ENCODE measurements at regions not wholly inside any gene's neighbourhood (a gene's known extent, or its start where the extent isn't known, plus 50 kb on each side); places are given as distances from the start of the nearest gene placed in this dataset.

DNA sequence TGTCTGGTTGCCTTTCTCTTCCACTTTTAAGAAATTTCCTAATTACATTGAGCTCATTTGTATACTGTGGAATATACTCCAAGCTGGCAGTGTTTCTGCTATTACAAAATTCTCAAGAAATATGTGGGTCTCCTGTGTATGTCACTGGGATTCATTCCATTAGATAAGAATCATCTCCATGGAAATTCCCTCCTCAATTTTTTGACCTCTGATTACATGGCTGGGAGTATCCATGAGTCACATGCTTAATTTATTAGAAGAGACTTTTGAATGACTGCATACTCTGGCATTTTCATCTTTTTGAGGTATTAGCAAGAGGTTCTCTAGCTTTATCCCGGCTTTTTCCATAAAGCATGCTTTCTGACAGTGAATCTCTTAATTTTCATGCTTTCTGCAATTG, 665.5 kb upstream of the CNTNAP5 start:
- TF ChIP-seq, protein P1, sequence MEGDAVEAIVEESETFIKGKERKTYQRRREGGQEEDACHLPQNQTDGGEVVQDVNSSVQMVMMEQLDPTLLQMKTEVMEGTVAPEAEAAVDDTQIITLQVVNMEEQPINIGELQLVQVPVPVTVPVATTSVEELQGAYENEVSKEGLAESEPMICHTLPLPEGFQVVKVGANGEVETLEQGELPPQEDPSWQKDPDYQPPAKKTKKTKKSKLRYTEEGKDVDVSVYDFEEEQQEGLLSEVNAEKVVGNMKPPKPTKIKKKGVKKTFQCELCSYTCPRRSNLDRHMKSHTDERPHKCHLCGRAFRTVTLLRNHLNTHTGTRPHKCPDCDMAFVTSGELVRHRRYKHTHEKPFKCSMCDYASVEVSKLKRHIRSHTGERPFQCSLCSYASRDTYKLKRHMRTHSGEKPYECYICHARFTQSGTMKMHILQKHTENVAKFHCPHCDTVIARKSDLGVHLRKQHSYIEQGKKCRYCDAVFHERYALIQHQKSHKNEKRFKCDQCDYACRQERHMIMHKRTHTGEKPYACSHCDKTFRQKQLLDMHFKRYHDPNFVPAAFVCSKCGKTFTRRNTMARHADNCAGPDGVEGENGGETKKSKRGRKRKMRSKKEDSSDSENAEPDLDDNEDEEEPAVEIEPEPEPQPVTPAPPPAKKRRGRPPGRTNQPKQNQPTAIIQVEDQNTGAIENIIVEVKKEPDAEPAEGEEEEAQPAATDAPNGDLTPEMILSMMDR (conservative IDR thresholded peaks at IDR 0.05; ENCODE audit: low read depth): no peak
- DNase-seq (ENCODE audit: low spot score): peak; percentile 3
- POLR2A ChIA-PET (ENCODE audit: low non-redundant PET): no interaction called here
- H3K27ac ChIP-seq: no peak overlapping the region
- CTCF ChIA-PET: interaction anchor here (0.6 kb wide), 1 partner anchor 399 kb away, joined by 3 read pairs; no protein-coding TSS in a partner anchor

DNA sequence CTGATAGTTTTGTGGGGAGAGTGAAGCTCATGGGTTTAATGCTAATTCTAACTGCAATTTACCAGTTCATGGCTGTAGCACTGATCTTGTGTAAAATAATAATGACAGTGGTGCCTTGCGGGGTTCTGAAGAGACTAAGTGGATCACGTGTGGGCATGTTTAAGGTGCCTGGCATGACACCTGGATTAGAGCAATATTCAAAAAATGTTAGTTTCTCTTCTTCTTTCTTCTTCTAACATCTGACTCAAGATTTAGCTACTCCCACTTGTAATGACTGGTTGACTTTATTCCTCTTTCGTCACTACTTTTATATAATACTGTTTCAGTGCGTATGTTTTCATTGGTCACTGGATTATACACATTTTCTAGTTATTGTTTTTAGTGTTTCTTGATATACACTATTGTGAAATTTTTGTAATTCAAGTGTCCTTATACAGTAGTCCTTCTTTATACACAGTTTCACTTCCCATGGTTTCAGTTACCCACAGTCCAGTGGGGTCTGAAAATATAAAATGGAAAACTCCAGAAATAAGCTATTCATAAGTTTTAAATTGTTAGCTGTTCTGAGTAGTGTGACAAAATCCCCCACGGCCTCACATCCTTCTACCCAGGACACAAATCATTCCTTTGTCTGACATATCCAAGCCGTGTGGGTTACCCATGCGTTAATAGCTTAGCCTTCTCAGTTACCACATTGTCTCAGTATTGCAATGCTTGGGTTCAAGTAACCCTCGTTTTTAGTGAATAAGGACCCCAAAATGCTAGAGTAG, 662.2 kb upstream of the CNTNAP5 start:
- TF ChIP-seq, protein P1 (conservative IDR thresholded peaks at IDR 0.05; ENCODE audit: low read depth): no peak
- no peak overlapping the region for H3K27ac ChIP-seq
- ChIA-PET CTCF (interaction anchor here (0.7 kb wide), 1 partner anchor 544 kb away, joined by 3 read pairs; no protein-coding TSS in a partner anchor), POLR2A (ENCODE audit: low non-redundant PET) (no interaction called here)
- no peak for DNase-seq (ENCODE audit: low spot score)

DNA sequence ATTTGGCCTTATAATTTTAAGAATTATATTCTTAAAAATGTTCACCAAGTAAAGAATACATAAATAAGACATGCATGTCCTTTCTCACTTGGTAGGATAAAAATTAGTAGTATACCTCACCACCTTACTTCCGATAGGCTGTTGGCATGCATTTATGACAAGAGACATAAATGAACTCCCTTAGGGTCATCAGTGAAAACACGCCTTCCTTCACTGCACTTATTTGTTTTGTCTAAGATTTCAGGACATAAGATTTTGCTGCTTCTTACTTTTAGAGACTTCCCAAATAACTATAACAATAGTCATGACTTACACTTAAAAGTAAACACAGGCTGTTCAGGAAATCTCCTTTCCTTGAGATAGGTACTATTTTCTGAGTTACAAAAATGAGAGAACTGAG, 661.3 kb upstream of the CNTNAP5 start:
- H3K27ac ChIP-seq: no peak overlapping the region
- DNase-seq (ENCODE audit: low spot score): no peak
- TF ChIP-seq, protein P1 (conservative IDR thresholded peaks at IDR 0.05; ENCODE audit: low read depth): no peak
- ChIA-PET CTCF (no interaction called here), POLR2A (ENCODE audit: low non-redundant PET) (no interaction called here)

DNA sequence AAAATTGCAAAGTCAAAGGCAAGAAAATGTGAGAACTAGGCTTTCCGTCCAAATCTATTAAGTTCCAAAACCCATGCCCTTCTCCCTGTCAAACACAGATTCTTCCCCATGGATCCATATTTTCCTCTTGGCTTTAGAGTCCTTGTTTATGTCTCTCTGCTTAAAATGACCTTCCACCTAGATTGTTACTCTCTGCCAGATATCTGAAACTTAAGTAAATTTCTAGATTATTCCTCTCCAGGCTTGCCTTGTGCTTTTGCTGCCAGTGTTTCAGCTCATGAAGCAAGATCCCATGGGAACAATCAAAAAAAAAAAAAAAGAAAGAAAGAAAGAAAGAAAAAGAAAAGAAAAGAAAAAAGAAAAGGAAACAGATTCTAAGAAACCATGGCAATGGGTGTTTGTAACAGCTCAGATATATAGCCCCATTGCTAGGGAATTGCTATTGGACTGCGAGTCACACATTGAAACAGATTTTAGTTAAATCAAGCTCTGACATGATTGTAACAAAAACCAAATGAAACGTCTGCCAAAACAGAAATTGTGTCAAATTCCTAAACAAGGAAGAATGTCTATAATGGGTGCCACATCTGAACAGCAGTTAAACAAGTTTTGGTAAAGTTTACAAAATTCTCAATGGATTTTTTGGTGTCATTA, 660.7 kb upstream of the CNTNAP5 start:
- ChIA-PET CTCF (interaction anchor here (0.7 kb wide), 1 partner anchor 539 kb away, joined by 6 read pairs; no protein-coding TSS in a partner anchor), POLR2A (ENCODE audit: low non-redundant PET) (no interaction called here)
- H3K27ac ChIP-seq: no peak overlapping the region
- no peak for DNase-seq (ENCODE audit: low spot score)
- TF ChIP-seq, protein P1 (conservative IDR thresholded peaks at IDR 0.05; ENCODE audit: low read depth): no peak

DNA sequence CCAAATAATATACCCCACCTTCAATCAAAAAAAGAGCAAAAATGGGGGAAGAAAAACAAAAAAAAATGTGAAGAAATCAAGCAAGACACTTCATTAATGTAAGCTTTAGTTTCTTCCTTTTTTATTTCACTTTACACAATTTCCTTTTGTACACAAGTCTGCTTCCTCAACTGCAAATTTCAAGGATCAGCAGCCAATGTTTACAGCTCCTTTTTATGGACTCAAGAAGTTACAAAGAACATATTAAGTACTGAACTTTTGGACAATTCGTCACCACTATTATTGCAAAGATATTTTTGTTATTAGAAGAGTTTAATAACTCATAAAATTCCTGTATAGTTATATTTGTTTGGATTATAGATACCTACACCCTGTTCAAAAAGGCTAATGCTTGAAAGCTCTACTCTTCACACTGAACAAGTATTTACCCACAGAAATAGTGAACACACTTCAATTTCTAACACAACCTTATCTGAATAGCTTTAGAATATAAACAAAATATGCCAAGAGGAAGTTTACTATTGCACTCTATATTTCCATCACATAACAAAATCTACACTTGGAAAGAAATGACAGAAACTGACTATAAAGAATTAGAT, 658.7 kb upstream of the CNTNAP5 start:
- ChIA-PET CTCF (interaction anchor here (0.7 kb wide), 1 partner anchor 345 kb away, joined by 3 read pairs; no protein-coding TSS in a partner anchor), POLR2A (ENCODE audit: low non-redundant PET) (interaction anchor here (0.6 kb wide), 1 partner anchor 947 kb away, joined by 4 read pairs; no protein-coding TSS in a partner anchor)
- no peak for DNase-seq (ENCODE audit: low spot score)
- TF ChIP-seq, protein P1 (conservative IDR thresholded peaks at IDR 0.05; ENCODE audit: low read depth): no peak
- no peak overlapping the region for H3K27ac ChIP-seq

DNA sequence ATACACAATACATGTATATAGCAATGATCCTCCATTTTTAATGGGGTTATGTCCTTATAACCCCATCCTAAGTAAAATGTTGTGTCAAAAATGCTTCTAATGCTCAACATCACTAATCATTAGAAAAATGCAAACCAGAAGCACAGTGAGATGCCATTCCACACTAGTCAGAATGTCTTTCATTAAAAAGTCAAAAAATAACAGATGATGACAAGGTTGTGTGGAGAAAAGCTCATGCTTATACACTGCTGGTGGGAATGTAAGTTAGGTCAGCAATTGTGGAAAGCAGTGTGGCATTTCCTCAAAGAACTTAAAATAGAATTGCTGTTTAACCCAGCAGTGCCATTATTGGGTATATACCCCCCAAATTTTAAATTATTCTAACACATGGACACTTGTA, 654.9 kb upstream of the CNTNAP5 start:
- CTCF ChIA-PET: no interaction called here
- H3K27ac ChIP-seq: no peak overlapping the region
- no peak for DNase-seq (ENCODE audit: low spot score)
- TF ChIP-seq, protein P1 (conservative IDR thresholded peaks at IDR 0.05; ENCODE audit: low read depth): no peak
- POLR2A ChIA-PET (ENCODE audit: low non-redundant PET): no interaction called here
